OCI-LY3 (cell line): ENCODE measurements at regions not wholly inside any gene's neighbourhood (a gene's known extent, or its start where the extent isn't known, plus 50 kb on each side); places are given as distances from the start of the nearest gene placed in this dataset.

Experiments used
- H2AFZ ChIP-seq: fragments of 200-600, 300-600 bp; shearing (Covaris generic); 2 replicates; pipeline ENCODE4 v1.6.0; 2014; ENCODE audit warnings: antibody characterized with exemption, low read depth, low read length
- H3K27ac ChIP-seq: fragments of 200-600, 300-600 bp; sonication (generic); 2 replicates; pipeline ENCODE4 v1.5.1; 2014; ENCODE audit warnings: mild to moderate bottlenecking, low read length, moderate library complexity, mixed read lengths
- H3K27me3 ChIP-seq: fragments of 200-600, 300-600 bp; sonication (generic); 2 replicates; pipeline ENCODE4 v1.6.1; 2014; ENCODE audit warnings: low read depth, low read length, mixed read lengths
- H3K36me3 ChIP-seq: fragments of 200-600, 300-600 bp; sonication (generic); replicated peaks from 2 replicates; pipeline ENCODE3; 2014; ENCODE audit warnings: low read depth, low read length, mixed read lengths
- H3K4me1 ChIP-seq: fragments of 300-600, 200-600 bp; sonication (generic); 2 replicates; pipeline ENCODE4 v1.6.1; 2014; ENCODE audit warnings: low read length, mixed read lengths
- H3K4me2 ChIP-seq: fragments of 200-600, 300-600 bp; sonication (generic); 2 replicates; pipeline ENCODE4 v1.6.1; 2014; ENCODE audit warnings: low read length, mixed read lengths
- H3K4me3 ChIP-seq: fragments of 300-600, 200-600 bp; sonication (generic); 2 replicates; pipeline ENCODE4 v1.5.1; 2014; ENCODE audit warnings: antibody characterized with exemption, mild to moderate bottlenecking, low read length, moderate library complexity
- H3K79me2 ChIP-seq: fragments of 300-600, 200-600 bp; shearing (Covaris generic); 2 replicates; pipeline ENCODE4 v1.6.1; 2014; ENCODE audit warnings: mild to moderate bottlenecking, low read length, mixed read lengths
- H3K9ac ChIP-seq: fragments of 300-600, 200-600 bp; shearing (Covaris generic); 2 replicates; pipeline ENCODE4 v1.6.0; 2014; ENCODE audit warnings: mild to moderate bottlenecking, low read length, moderate library complexity
- H3K9me3 ChIP-seq: fragments of 200-600, 300-600 bp; shearing (Covaris generic); 2 replicates; pipeline ENCODE4 v1.6.1; 2014; ENCODE audit warnings: low read length, mixed read lengths; ENCODE audit not compliant: insufficient read depth
- H4K20me1 ChIP-seq: fragments of 200-600, 300-600 bp; sonication (generic); 2 replicates; pipeline ENCODE4 v1.6.1; 2016; ENCODE audit warnings: low read length, mixed read lengths; ENCODE audit not compliant: insufficient read depth
- EZH2phosphoT487 ChIP-seq: fragments of 200-600 bp; shearing (Covaris generic); IDR thresholded peaks from 2 replicates; pipeline ENCODE4 v1.6.1; 2018; ENCODE audit warnings: antibody characterized with exemption, mixed run types, low read depth
- TF ChIP-seq, protein P1 (sequence below): fragments of 200-600, 300-600 bp; sonication (generic); IDR thresholded peaks from 2 replicates; pipeline ENCODE4 v1.5.1; 2014; ENCODE audit warnings: antibody characterized with exemption, low read length, low read depth

DNA sequence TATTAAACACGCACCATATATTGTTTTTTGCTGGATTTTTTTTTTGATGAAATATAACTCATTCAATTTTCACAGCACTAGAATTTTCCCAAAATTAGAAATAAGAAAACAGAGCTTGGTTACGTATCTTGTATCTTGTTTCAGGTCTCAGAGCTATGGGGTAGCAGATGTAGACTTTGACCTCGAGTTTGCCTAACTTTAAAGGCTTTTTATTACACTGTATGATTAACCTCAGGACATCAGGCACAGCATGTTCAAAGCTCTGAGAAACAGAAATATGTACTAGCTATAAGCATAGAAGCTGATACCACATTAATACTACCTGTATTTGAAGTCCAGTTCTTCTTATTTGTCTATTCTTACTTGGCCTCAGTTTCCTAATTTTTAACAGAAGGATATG is 171.9 kb upstream of the KITLG start:
- Histone ChIP-seq H3K27me3 (no peaks in the 10 kb centered on the region), H3K27ac (no peak overlapping the region), H3K9me3 (no peaks in the 10 kb centered on the region), H3K9ac (no peak overlapping the region), H2AFZ (no peak overlapping the region), H3K36me3 (no peaks in the 10 kb centered on the region), H4K20me1 (no peaks in the 10 kb centered on the region), H3K4me3 (no peak overlapping the region), H3K79me2 (no peaks in the 10 kb centered on the region), H3K4me2 (no peak overlapping the region), H3K4me1 (no peaks in the 10 kb centered on the region)
- TF ChIP-seq, protein P1, sequence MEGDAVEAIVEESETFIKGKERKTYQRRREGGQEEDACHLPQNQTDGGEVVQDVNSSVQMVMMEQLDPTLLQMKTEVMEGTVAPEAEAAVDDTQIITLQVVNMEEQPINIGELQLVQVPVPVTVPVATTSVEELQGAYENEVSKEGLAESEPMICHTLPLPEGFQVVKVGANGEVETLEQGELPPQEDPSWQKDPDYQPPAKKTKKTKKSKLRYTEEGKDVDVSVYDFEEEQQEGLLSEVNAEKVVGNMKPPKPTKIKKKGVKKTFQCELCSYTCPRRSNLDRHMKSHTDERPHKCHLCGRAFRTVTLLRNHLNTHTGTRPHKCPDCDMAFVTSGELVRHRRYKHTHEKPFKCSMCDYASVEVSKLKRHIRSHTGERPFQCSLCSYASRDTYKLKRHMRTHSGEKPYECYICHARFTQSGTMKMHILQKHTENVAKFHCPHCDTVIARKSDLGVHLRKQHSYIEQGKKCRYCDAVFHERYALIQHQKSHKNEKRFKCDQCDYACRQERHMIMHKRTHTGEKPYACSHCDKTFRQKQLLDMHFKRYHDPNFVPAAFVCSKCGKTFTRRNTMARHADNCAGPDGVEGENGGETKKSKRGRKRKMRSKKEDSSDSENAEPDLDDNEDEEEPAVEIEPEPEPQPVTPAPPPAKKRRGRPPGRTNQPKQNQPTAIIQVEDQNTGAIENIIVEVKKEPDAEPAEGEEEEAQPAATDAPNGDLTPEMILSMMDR = no peak
- TF ChIP-seq EZH2phosphoT487 = no peak

DNA sequence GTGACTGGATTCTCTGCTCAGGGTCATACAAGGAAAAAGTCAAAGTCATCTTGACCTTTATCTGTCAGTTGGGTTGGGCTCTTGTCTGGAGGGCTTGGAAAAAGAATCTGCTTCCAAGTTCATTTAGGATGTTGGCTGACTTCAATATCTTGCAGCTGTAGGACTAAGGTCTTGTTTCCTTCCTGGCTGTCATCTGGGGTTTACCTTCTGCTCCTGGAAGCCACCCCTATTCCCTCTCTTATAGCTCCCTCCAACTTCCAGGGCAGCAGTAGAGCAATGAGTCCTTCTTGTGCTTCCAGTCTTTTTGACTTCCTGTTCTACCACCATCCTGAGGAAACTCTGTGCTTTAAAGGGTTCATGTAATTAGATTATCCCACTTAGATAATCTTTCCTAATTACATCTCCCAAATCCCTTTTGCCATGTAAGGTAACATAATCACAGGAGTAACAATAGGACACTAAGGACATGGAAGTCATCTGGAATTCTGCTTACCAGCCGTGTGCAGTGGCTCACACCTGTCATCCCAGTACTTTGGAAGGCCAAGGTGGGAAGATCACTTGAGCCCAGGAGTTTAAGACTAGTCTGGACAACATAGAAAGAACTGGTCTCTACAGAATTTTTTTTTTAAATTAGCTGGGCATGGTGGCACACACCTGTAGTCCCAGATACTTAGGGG is 170.7 kb upstream of the KITLG start:
- no peaks in the 10 kb centered on the region for H3K4me1 ChIP-seq
- no peak overlapping the region for H3K4me2 ChIP-seq
- H2AFZ ChIP-seq = no peak overlapping the region
- no peaks in the 10 kb centered on the region for H3K27me3 ChIP-seq
- no peaks in the 10 kb centered on the region for H3K9me3 ChIP-seq
- no peak overlapping the region for H3K9ac ChIP-seq
- no peak overlapping the region for H3K4me3 ChIP-seq
- H4K20me1 ChIP-seq = no peaks in the 10 kb centered on the region
- TF ChIP-seq, protein P1 = no peak
- H3K36me3 ChIP-seq = no peaks in the 10 kb centered on the region
- no peak overlapping the region for H3K27ac ChIP-seq
- H3K79me2 ChIP-seq = no peaks in the 10 kb centered on the region

DNA sequence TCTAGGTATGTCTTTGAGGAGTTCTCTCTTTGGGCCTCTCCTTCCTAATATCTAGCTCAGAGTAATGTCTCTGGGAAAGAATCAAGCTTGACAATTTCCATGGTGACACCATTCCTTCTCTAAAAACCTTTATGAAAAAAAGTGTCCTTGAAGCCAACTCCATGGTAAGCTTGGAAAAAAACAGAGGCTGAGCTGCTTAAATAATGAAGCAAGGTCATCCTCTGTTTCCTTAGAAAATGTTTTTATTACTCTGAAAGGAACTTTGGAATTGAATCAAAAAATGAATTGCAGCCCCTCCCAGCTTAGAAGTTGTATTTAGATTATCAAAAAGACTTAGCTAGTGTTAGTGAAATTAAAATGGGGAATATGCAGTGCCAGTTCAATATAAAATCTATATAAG is 166.1 kb upstream of the KITLG start:
- Histone ChIP-seq H2AFZ (no peak overlapping the region), H3K4me1 (no peaks in the 10 kb centered on the region), H3K27me3 (no peaks in the 10 kb centered on the region), H3K27ac (no peak overlapping the region), H3K9me3 (no peaks in the 10 kb centered on the region), H3K4me2 (no peak overlapping the region), H4K20me1 (no peaks in the 10 kb centered on the region), H3K4me3 (no peak overlapping the region), H3K9ac (no peak overlapping the region), H3K36me3 (no peaks in the 10 kb centered on the region), H3K79me2 (no peaks in the 10 kb centered on the region)
- TF ChIP-seq, protein P1 = no peak
- no peak for TF ChIP-seq EZH2phosphoT487

DNA sequence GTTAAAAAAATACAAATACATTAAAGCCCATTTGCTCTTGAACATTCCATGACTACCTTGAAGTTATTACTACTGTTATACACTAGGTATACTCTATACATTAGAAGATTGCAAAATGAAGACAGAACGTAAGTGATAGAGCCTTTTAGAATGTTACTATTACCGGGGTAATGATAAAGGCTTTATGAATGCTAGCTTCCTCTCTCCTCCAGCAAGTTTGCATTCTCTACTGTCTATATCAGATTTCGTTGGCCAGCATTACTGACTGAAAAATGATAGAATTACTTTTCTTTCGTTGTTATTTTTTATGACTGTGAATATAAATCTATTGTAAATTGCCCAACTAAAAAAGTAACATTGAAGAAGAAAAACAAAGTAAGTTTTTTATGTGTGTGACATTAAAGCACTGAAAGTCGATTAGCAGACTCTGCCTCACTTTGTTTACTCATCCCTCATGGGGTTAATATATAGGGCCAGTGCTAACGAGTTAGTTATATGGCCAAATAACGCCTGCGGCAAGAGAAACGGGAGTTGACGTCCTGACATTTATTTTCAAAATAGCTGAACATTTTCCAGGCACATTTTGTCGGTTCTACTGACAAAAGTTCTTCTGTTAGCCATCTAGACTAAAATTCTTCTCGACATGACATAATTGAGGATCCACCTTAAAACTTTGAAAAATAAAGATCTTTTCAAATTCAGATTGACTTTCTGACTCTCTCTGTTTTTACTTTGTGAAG is 163.8 kb upstream of the KITLG start:
- H3K4me2 ChIP-seq = no peak overlapping the region
- TF ChIP-seq EZH2phosphoT487 = no peak
- no peaks in the 10 kb centered on the region for H3K9me3 ChIP-seq
- H3K79me2 ChIP-seq = no peaks in the 10 kb centered on the region
- no peak overlapping the region for H2AFZ ChIP-seq
- no peaks in the 10 kb centered on the region for H4K20me1 ChIP-seq
- no peaks in the 10 kb centered on the region for H3K27me3 ChIP-seq
- no peaks in the 10 kb centered on the region for H3K36me3 ChIP-seq
- H3K4me1 ChIP-seq = peaks cover 8% of the 10 kb centered on the region
- H3K9ac ChIP-seq = no peak overlapping the region
- no peak overlapping the region for H3K4me3 ChIP-seq
- no peak overlapping the region for H3K27ac ChIP-seq
